H9 (cell line): ENCODE measurements at regions not wholly inside any gene's neighbourhood (a gene's known extent, or its start where the extent isn't known, plus 50 kb on each side); places are given as distances from the start of the nearest gene placed in this dataset.
A peak's percentile ranks its signal among the peaks of the same experiment; 100 is the strongest.

ENCODE experiments used
- DNase-seq: peaks from one replicate; pipeline ENCODE4 v3.0.0-alpha.2; 2017
- H2AFZ ChIP-seq: one replicate; pipeline ENCODE4 v1.6.1; 2013; ENCODE audit warnings: mild to moderate bottlenecking, low read length, control low read depth, moderate library complexity
- H2AK5ac ChIP-seq: 2 replicates; pipeline ENCODE4 v1.6.1; 2013; ENCODE audit warnings: low read length, control low read depth, mixed read lengths; ENCODE audit not compliant: insufficient read length
- H2BK120ac ChIP-seq: one replicate; pipeline ENCODE4 v1.6.1; 2013; ENCODE audit warnings: low read depth, mild to moderate bottlenecking, low read length, control low read depth, inconsistent platforms; ENCODE audit not compliant: poor library complexity, severe bottlenecking
- H2BK12ac ChIP-seq: 2 replicates; pipeline ENCODE4 v1.6.1; 2013; ENCODE audit warnings: low read length, control low read depth, mixed read lengths, low read depth; ENCODE audit not compliant: insufficient read length
- H2BK15ac ChIP-seq: 2 replicates; pipeline ENCODE4 v1.6.1; 2013; ENCODE audit warnings: low read depth, low read length, control low read depth
- H2BK20ac ChIP-seq: one replicate; pipeline ENCODE4 v1.6.1; 2013; ENCODE audit warnings: low read depth, mild to moderate bottlenecking, low read length, control low read depth, inconsistent platforms; ENCODE audit not compliant: poor library complexity, severe bottlenecking
- H2BK5ac ChIP-seq: 2 replicates; pipeline ENCODE4 v1.6.1; 2013; ENCODE audit warnings: low read length, control low read depth, mixed read lengths; ENCODE audit not compliant: insufficient read length
- H3K14ac ChIP-seq: 2 replicates; pipeline ENCODE4 v1.6.1; 2013; ENCODE audit warnings: low read length, control low read depth; ENCODE audit not compliant: insufficient read depth
- H3K18ac ChIP-seq: 2 replicates; pipeline ENCODE4 v1.6.1; 2013; ENCODE audit warnings: low read depth, mild to moderate bottlenecking, mixed read lengths, low read length, control low read depth; ENCODE audit not compliant: insufficient read length
- H3K23ac ChIP-seq: 2 replicates; pipeline ENCODE4 v1.6.1; 2013; ENCODE audit warnings: low read length, control low read depth, mixed read lengths, low read depth; ENCODE audit not compliant: insufficient read length
- H3K23me2 ChIP-seq: 2 replicates; pipeline ENCODE4 v1.6.1; 2013; ENCODE audit warnings: low read depth, mild to moderate bottlenecking, mixed read lengths, low read length, control low read depth; ENCODE audit not compliant: insufficient read length, poor library complexity, severe bottlenecking
- H3K27ac ChIP-seq: 2 replicates; pipeline ENCODE4 v1.5.1; 2013; ENCODE audit warnings: low read length, control low read depth, mixed read lengths, low read depth; ENCODE audit not compliant: insufficient read length
- H3K27me3 ChIP-seq: 2 replicates; pipeline ENCODE4 v1.6.1; 2013; ENCODE audit warnings: low read length, control low read depth, inconsistent platforms; ENCODE audit not compliant: insufficient read depth
- H3K4ac ChIP-seq: 2 replicates; pipeline ENCODE4 v1.6.1; 2013; ENCODE audit warnings: low read depth, mild to moderate bottlenecking, control low read depth, inconsistent platforms, low read length, moderate library complexity
- H3K4me1 ChIP-seq: 2 replicates; pipeline ENCODE4 v1.6.1; 2013; ENCODE audit warnings: low read length, control low read depth, inconsistent platforms; ENCODE audit not compliant: insufficient read depth
- H3K4me2 ChIP-seq: 2 replicates; pipeline ENCODE4 v1.6.1; 2013; ENCODE audit warnings: low read length, control low read depth, mixed read lengths; ENCODE audit not compliant: insufficient read length, insufficient read depth
- H3K56ac ChIP-seq: 2 replicates; pipeline ENCODE4 v1.6.1; 2013; ENCODE audit warnings: low read depth, mild to moderate bottlenecking, mixed read lengths, low read length, control low read depth; ENCODE audit not compliant: insufficient read length
- H3K79me1 ChIP-seq: 2 replicates; pipeline ENCODE4 v1.6.1; 2013; ENCODE audit warnings: low read depth, mild to moderate bottlenecking, moderate library complexity, low read length, control low read depth, inconsistent platforms; ENCODE audit not compliant: insufficient read depth, poor library complexity, severe bottlenecking
- H3K79me2 ChIP-seq: 2 replicates; pipeline ENCODE4 v1.6.1; 2013; ENCODE audit warnings: low read length, control low read depth, inconsistent platforms; ENCODE audit not compliant: insufficient read depth
- H3K9ac ChIP-seq: 2 replicates; pipeline ENCODE4 v1.6.1; 2013; ENCODE audit warnings: low read length, control low read depth, mixed read lengths; ENCODE audit not compliant: insufficient read length; ENCODE audit errors: extremely low read depth
- H3K9me3 ChIP-seq: one replicate; pipeline ENCODE4 v1.6.1; 2013; ENCODE audit warnings: low read depth, low read length, inconsistent platforms; ENCODE audit not compliant: control insufficient read depth
- H3T11ph ChIP-seq: one replicate; pipeline ENCODE4 v1.6.1; 2013; ENCODE audit warnings: mild to moderate bottlenecking, low read length, control low read depth, inconsistent platforms
- H4K20me1 ChIP-seq: one replicate; pipeline ENCODE4 v1.6.1; 2013; ENCODE audit not compliant: control insufficient read depth, insufficient read length, insufficient read depth
- H4K5ac ChIP-seq: 2 replicates; pipeline ENCODE4 v1.6.1; 2013; ENCODE audit warnings: low read depth, mild to moderate bottlenecking, mixed read lengths, low read length, control low read depth; ENCODE audit not compliant: insufficient read length
- H4K8ac ChIP-seq: replicated peaks from 2 replicates; pipeline ENCODE4 v1.6.1; 2013; ENCODE audit warnings: low read length, control low read depth, mixed read lengths, low read depth; ENCODE audit not compliant: insufficient read length
- H4K91ac ChIP-seq: 2 replicates; pipeline ENCODE4 v1.6.1; 2013; ENCODE audit warnings: low read depth, mild to moderate bottlenecking, moderate library complexity, mixed read lengths, low read length, control low read depth; ENCODE audit not compliant: insufficient read length
- H3K27ac Mint-ChIP-seq, 3 experiments: 2 replicates in 2 of 3; 3 replicates in 1 of 3; pipeline ENCODE4 v1.8.0; 2020 to 2021; ENCODE audit warnings: mixed read lengths in 3 of 3, mild to moderate bottlenecking in 1 of 3, moderate library complexity in 1 of 3
- H3K27me3 Mint-ChIP-seq: 2 replicates; pipeline ENCODE4 v1.8.0; 2021; ENCODE audit warnings: low read depth, mild to moderate bottlenecking, moderate library complexity, mixed read lengths
- H3K36me3 Mint-ChIP-seq, 3 experiments: 2 replicates in 2 of 3; 3 replicates in 1 of 3; pipeline ENCODE4 v1.8.0; 2020 to 2021; ENCODE audit warnings: low read depth in 3 of 3, mixed read lengths in 3 of 3; ENCODE audit not compliant: insufficient read depth in 1 of 3
- H3K4me1 Mint-ChIP-seq, 2 experiments: 2 replicates each; pipeline ENCODE4 v1.8.0; 2020; ENCODE audit warnings: mixed read lengths in 2 of 2
- H3K4me3 Mint-ChIP-seq, 2 experiments: 2 replicates in 1 of 2; 3 replicates in 1 of 2; pipeline ENCODE4 v1.8.0; 2020 to 2021; ENCODE audit warnings: mild to moderate bottlenecking in 2 of 2, mixed read lengths in 2 of 2, moderate library complexity in 1 of 2
- H3K9me3 Mint-ChIP-seq, 2 experiments: 2 replicates in 1 of 2; 3 replicates in 1 of 2; pipeline ENCODE4 v1.8.0; 2020; ENCODE audit warnings: mild to moderate bottlenecking in 2 of 2, mixed read lengths in 2 of 2, moderate library complexity in 1 of 2
- CTCF ChIP-seq: fragments of 200-600 bp; sonication (generic); conservative IDR thresholded peaks from 3 replicates; pipeline ENCODE4 v1.8.0; 2021; ENCODE audit warnings: antibody characterized with exemption, mild to moderate bottlenecking
- WGBS: extraction: QIAGEN DNeasy Blood & Tissue Kit; methylation state at CpG from one replicate; pipeline ENCODE4 v1.1.7; 2013; ENCODE audit warnings: missing lambda C conversion rate, low lambda C conversion rate, mixed read lengths; ENCODE audit not compliant: insufficient read length; ENCODE audit errors: extremely low coverage; 5-methylcytosine and 5-hydroxymethylcytosine counted together

- Histone ChIP-seq H2BK20ac (no peak overlapping the region), H3K23ac (no peak overlapping the region), H3K27me3 (no peaks in the 10 kb centered on the region), H2AFZ (no peak overlapping the region), H3K9me3 (no peaks in the 10 kb centered on the region), H3K14ac (no peak overlapping the region), H3K23me2 (no peaks in the 10 kb centered on the region), H3K9ac (no peak overlapping the region), H3K27ac (no peak overlapping the region), H2AK5ac (no peak overlapping the region), H4K5ac (no peak overlapping the region), H3K79me1 (no peaks in the 10 kb centered on the region), H3K4me2 (no peak overlapping the region), H2BK12ac (no peak overlapping the region), H3T11ph (no peak overlapping the region), H4K8ac (no peak overlapping the region), H3K18ac (no peak overlapping the region), H4K20me1 (no peaks in the 10 kb centered on the region), H2BK120ac (no peak overlapping the region), H3K79me2 (no peaks in the 10 kb centered on the region), H2BK15ac (no peak overlapping the region), H3K4ac (no peak overlapping the region), H3K4me1 (peaks cover 12% of the 10 kb centered on the region; the same call in 1 of the 2 replicates), H3K56ac (no peak overlapping the region), H2BK5ac (no peak overlapping the region), H4K91ac (no peak overlapping the region)
- H3K4me1 Mint-ChIP-seq: peaks cover 47 to 50% of the 10 kb centered on the region in 2 experiments
- H3K9me3 Mint-ChIP-seq: no peaks in the 10 kb centered on the region
- WGBS: no CpG with 5 or more reads among the region's 9 CpGs
- H3K27ac Mint-ChIP-seq: peak overlapping the region in 2 of 3 experiments; percentile 23 to 51; a peak in 1 of 7 replicates
- peaks cover 1 to 4% (median 2%) of the 10 kb centered on the region in 3 experiments; a peak in 5 of 7 replicates for H3K36me3 Mint-ChIP-seq
- no peak overlapping the region for H3K4me3 Mint-ChIP-seq
- no peaks in the 10 kb centered on the region for H3K27me3 Mint-ChIP-seq
- no peak for DNase-seq
- no peak for TF ChIP-seq CTCF
Observed at GRCh38 chr18:35880788-35881455, 91.6 kb upstream of the RMP24 start.
